HCT116 (cell line): ENCODE measurements at regions not wholly inside any gene's neighbourhood (a gene's known extent, or its start where the extent isn't known, plus 50 kb on each side); places are given as distances from the start of the nearest gene placed in this dataset.

Experiments
- CTCF ChIP-seq, 3 experiments: fragments of 200-600 bp in 1 of 3; sonication (generic) in 1 of 3; IDR thresholded peaks in 2 of 3; conservative IDR thresholded peaks in 1 of 3; 2 replicates each; pipeline ENCODE4 v1.5.1; 2012 to 2017; ENCODE audit warnings: low read depth in 2 of 3, low read length in 2 of 3, antibody characterized with exemption in 1 of 3, borderline replicate concordance in 1 of 3, control low read depth in 1 of 3, mild to moderate bottlenecking in 1 of 3, mixed read lengths in 1 of 3, mixed run types in 1 of 3, moderate library complexity in 1 of 3; ENCODE audit not compliant: insufficient read depth in 1 of 3
- RAD21 ChIP-seq: IDR thresholded peaks from 2 replicates; pipeline ENCODE4 v1.6.1; 2012; ENCODE audit warnings: low read depth, mild to moderate bottlenecking
- YY1 ChIP-seq: IDR thresholded peaks from 2 replicates; pipeline ENCODE4 v1.6.1; 2011; ENCODE audit warnings: low read length, low read depth, moderate library complexity, mild to moderate bottlenecking; ENCODE audit not compliant: insufficient replicate concordance; ENCODE audit errors: extremely low read depth

- no peak for TF ChIP-seq RAD21
- TF ChIP-seq YY1, result no peak
- no peak for TF ChIP-seq CTCF (IDR thresholded peaks at IDR 0.05 in 2 of 3, conservative IDR thresholded peaks at IDR 0.05 in 1 of 3; ENCODE audit: borderline replicate concordance in 1 of 3, insufficient read depth in 1 of 3, low read depth in 2 of 3, low read length in 2 of 3)
Measured at GRCh38 chr9:85471791-85472190, 270.0 kb downstream of the AGTPBP1 start.
